Kasumi-1 (cell line): ENCODE measurements at regions not wholly inside any gene's neighbourhood (a gene's known extent, or its start where the extent isn't known, plus 50 kb on each side); places are given as distances from the start of the nearest gene placed in this dataset.

Source experiments
- DNase-seq, 2 experiments: peaks; one replicate each; lab custom pipeline; 2025; lab: John Stamatoyannopoulos, UW

DNA sequence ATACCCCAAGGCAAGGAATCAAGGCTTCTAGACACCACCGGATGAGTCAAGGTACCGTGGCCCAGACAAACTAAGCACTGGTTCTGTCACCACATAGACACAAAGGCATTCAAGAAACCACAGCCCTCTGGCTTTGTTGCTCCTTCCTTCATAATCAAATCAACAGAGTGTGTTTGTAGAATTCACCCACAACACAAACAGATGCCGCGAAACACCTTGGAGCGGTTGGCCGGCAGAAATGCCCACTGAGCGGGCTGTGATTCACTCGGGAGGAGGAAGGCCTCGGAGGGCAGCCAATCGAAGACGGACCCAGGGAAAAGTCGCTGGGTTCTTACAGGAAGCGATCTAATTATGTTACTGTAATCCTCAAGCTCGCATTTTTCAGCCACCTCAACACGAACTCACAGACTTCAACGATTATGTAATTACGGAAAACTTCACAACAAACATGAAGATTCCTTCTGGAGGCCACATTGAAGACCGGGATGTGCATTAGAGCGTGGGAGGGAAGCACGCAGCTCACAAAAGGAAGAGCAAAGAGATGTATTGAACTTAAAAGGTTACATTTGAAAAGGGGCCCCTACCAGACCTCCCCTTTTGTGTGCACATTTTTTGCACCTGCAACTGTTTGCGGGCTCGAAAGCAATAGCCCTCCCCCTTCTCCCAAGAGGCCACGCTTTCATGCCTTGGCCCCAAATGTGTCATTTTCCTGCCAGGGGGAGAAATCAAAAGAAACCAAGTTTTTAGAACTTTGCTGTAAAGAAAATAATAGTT is 184.7 kb upstream of the PREP start:
- DNase-seq, result no peak

DNA sequence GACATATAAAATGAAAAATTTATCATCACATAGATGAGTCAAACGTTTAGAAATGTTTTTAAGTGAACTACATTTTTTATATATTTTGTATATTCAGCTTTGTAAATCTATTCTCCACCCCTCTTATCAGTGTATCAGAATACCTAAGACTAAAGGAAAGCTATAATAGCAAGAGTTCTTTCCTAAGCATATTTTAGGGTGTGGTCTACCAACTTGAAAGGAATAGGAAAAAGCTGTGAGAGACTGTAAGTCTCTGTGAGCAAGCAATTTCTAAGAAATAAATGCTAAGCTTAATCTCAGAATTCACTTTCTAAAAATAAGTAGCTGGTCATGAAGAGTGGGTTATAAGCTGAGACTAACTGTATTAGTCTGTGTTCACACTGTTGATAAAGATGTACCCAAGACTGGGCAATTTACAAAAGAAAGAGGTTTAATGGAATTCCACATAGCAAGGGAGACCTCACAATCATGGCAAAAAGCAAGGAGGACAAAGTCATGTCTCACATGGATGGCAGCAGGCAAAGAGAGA is 175.4 kb upstream of the PREP start:
- DNase-seq, result no peak

DNA sequence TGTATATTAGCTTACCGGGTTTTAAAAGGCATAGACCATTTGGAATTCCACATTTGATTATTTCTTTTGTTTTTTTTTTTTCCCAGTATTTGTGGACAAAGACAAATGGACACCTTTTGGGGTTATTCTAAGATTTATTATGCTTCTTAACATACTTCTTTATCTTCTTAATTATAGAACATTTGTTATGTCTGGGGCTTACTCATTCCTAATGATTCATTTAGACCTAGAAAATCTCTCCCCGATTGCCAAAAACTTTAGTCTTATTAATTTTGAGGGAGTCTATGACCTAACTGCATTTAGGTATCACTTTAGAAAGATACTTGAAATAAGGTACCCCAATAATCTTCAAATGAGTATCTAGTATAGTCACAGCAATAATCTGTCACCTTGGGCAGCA is 170.7 kb upstream of the PREP start:
- DNase-seq, result no peak

DNA sequence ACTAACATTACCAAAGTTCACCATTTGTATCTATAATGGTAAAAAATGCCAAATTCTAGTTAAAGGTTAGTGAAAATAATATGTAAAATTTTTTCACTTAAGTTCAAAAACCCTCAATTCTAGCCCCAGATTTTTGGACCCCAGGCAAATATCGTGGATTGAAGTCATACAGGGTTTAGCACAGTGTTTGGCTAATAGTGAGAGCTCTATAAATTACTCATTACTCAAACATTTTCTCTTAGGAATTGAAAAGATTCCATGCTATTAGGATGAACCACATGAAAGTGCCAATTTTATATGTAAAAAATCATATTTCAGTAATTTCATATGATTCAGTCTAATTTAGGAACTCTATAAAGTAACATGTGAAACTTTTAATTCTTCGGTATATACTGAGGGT is 170.3 kb upstream of the PREP start:
- DNase-seq, result no peak

DNA sequence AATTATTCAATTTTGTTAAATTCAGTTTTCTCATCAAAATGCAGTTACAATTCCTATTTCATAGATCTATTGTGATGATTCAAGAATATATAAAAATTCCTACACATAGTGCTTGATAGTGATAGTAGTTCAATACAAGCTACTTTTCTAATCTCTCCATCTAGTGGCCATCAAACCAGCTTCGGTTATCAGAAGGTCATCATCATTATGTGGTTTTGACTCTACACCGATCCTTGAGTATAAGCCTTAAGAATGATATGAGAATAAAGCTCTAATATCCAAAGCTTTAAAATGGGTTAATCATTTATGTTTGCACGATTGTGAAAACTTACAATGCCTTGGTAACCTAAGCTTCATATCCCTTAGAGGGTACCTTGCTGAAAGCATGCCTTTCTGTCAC is 167.5 kb upstream of the PREP start:
- no peak for DNase-seq

- DNase-seq, result no peak
These were observed 166.8 kb upstream of the PREP start for GRCh38 chr6:105569706-105570105.

- DNase-seq, result no peak
These were observed 165.9 kb upstream of the PREP start for GRCh38 chr6:105568751-105569150.

- DNase-seq, result no peak
These were observed 165.3 kb upstream of the PREP start for GRCh38 chr6:105568142-105568541.

DNA sequence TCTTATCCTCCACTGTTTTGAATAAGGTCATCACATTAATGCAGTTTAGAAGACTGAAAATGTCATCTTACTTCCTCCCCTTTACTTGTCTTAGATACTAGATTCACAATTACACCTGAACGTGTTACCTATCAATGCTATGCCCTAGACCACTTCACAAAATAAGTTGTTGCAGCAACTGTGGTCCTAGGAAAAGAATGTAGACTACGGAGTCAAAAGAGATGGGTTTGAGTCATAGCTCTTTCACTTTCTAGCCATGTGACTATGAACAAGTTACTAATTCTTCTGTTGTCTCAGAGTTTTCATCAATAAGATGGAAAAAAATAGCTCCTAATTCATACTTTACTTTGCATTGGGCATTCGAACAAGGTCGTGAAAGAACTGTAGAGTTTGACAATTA is 164.3 kb upstream of the PREP start:
- no peak for DNase-seq

GRCh38 chr6:105566503-105566902 is 163.6 kb upstream of the PREP start:
- no peak for DNase-seq

GRCh38 chr6:105564121-105564902 is 161.4 kb upstream of the PREP start:
- no peak for DNase-seq

- no peak for DNase-seq
These were observed 159.1 kb upstream of the PREP start for GRCh38 chr6:105562027-105562426.

DNA sequence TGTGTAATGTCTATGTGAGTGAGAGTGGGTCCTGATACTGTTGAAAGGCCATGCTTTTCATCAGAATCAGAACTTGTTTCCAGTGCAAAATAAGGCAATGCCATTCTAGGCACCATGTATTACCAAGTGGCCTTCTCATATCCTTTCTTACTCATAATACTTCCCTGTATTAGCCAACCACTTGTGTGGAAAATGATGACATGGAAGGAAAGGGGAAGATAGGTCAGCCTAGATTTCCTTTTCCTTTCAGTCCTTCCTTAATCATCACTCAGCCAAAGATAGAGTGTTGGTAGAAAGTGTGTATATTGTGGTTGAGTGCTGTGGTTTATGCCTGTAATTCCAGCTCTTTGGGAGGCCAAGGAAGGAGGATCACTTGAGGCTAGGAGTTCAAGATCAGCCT is 158.6 kb upstream of the PREP start:
- no peak for DNase-seq

- no peak for DNase-seq
These were observed 157.8 kb upstream of the PREP start for GRCh38 chr6:105560611-105561066.

DNA sequence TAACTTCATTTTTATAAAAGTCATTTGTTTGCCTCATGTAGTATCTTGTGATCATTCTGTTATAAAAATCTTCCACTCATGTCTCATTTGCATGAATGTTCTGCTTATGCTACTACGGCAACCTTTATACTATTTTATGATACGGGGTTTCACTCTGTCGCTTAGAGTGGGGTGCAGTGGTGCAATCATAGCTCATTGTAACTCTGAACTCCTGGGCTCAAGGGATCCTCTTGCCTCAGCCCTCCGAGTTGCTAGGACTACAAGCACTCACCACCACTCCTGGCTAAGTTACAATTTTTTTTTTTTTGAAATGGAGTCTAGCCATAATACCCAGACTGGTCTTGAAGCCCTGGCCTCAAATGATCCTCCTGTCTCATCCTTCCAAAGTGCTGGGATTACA is 154.4 kb upstream of the PREP start:
- DNase-seq, result no peak

DNA sequence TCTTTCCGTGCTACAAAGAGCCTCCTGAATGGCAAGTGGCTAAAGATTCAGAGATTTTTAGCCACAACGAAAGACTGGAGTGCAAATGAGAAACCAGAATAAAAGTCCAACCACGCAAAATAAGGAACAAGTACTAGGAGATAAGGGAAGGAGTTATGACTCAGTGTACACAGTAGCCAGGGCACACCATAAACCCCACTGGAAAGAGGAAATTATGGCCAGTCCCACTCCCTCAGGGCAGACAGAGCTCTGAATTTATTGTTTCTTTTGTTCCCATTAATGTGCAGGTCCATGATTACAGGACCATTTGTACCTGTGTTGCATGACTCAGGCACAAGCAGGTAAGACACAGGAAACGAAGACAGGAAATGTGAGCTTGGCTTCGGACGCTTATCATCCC is 150.3 kb upstream of the PREP start:
- DNase-seq, result peak; percentile 46 to 61

GRCh38 chr6:105550955-105551620 is 148.2 kb upstream of the PREP start:
- DNase-seq, result no peak

DNA sequence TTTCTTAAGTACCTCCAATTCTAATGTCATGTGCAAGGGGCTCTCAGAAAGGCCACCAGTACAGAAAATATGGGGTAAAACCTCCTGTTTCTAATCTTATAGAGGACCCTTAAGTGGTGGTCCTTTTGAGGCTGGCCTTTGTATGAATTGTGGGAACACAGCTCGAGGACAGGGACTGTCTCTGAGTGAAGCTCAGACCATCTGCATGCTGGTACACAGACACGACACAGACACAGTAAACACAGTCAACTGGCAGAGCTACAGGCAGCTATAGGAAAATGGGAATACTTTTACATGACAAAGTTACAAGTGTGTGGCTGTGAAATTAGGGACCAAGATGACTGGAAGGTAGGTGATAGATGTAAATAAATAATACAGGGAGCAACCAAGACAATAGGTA is 143.9 kb upstream of the PREP start:
- DNase-seq, result no peak

DNA sequence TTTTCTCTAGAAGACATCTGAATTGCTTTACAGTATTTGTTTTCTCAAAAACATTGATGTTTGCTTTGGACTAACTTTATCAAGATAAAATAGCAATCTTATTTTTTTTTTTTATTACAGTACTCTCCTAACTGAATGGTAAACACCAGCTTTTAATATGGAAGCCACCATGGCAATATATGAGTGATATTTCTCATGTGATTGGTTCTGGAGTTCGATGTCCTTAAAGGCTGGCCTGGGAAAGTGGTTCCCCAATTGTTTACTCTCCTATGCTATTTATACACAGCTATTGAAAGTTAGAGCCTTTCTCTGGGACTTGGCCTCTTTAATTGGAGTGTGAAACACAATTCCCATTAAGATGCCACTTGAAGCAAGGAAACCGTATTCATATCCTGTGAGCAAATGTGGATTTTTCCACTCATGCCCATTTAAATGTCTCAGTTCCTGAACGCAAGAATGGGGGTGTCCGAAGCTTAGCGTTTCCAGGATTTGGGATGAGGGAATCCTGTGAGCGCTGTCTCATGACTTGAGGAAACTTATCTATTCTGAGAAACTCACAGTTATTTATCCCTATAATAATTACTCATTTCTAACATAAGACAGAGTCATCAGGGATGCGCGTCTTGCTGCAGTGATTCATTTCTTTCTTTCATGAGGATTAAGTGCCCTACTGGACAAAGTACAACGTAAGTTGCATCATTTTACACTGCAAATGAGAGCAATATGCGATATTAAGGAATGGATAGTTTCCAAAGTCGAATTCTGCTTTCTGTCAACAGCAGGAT is 143.3 kb upstream of the PREP start:
- no peak for DNase-seq

GRCh38 chr6:105545228-105545920 is 142.5 kb upstream of the PREP start:
- DNase-seq, result no peak

DNA sequence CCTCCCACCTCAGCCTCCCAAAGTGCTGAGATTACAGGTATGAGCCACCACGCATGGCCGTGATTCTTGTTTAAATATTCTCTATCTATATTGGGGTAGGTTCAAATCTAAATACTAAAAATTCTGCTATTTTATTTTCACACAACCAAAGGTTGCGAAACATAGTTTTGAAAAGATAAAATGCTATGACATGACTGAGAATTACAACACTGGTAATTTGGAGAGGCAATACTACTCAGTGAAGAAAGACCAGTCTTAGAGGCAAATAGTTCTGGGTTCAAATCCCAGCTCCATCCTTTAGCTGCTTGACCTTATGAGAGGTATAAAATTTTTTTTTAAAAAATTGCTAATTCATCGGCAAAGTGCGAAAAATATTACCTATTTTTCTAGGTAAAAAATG is 137.0 kb upstream of the PREP start:
- DNase-seq, result no peak
